ENCODE measurements at regions not wholly inside any gene's neighbourhood (a gene's known extent, or its start where the extent isn't known, plus 50 kb on each side); places are given as distances from the start of the nearest gene placed in this dataset.
A peak's percentile ranks its signal among the peaks of the same experiment; 100 is the strongest.
"Not testable (repeated sequence)": the region's sequence is repeated elsewhere in the genome, so short reads cannot be mapped to it uniquely, and the experiment has no call there.

- Mint-ChIP-seq H3K9me3 (peaks cover 2% of the 10 kb centered on the region), H3K36me3 (ENCODE audit: low read depth) (no peaks in the 10 kb centered on the region), H3K4me3 (peak overlapping the region; percentile 94), H3K4me1 (ENCODE audit: low read depth) (peaks cover 6% of the 10 kb centered on the region), H3K27me3 (peaks cover 10% of the 10 kb centered on the region), H3K27ac (no peak overlapping the region)
- peaks cover 0 to 4% of the 10 kb centered on the region in 2 experiments for H3K9me3 ChIP-seq (ENCODE audit: control insufficient read depth in 1 of 2, insufficient read depth in 1 of 2, low read length in 2 of 2)
- H3K36me3 ChIP-seq (ENCODE audit: insufficient read depth, low read length), result no peaks in the 10 kb centered on the region
- peak overlapping the region; percentile 63 for H3K4me3 ChIP-seq (ENCODE audit: low read length)
- ChIA-PET POLR2A (interaction anchor here (1.1 kb wide), 1 partner anchor 16 kb away, joined by 3 read pairs; no protein-coding TSS in a partner anchor), CTCF (interaction anchor here (0.6 kb wide), 1 partner anchor 30 kb away, joined by 3 read pairs; no protein-coding TSS in a partner anchor)
- intact Hi-C loops (cut with DNase I, micrococcal nuclease), result no loop called here
- H3K4me1 ChIP-seq (ENCODE audit: insufficient read depth, low read length), result peaks cover 14% of the 10 kb centered on the region
- no peak for DNase-seq
- peaks cover 0 to 3% of the 10 kb centered on the region in 2 experiments for H3K27me3 ChIP-seq (ENCODE audit: control insufficient read depth in 1 of 2, insufficient read depth in 2 of 2, low read length in 2 of 2)
- no peak for ATAC-seq (ENCODE audit: poor library complexity)
- no peak for TF ChIP-seq CTCF (IDR thresholded peaks at IDR 0.05)
- H3K27ac ChIP-seq (ENCODE audit: low read depth in 1 of 2, low read length in 2 of 2), result no peak overlapping the region
Observed at GRCh38 chr6:13874191-13874549, 50.6 kb upstream of the RNF182 start.

GRCh38 chr6:13873288-13874190 lies 51.2 kb upstream of the RNF182 start:
- Histone ChIP-seq H3K36me3 (ENCODE audit: insufficient read depth, low read length) (no peaks in the 10 kb centered on the region), H3K4me3 (ENCODE audit: low read length) (peak overlapping the region; percentile 63), H3K9me3 (ENCODE audit: control insufficient read depth in 1 of 2, insufficient read depth in 1 of 2, low read length in 2 of 2) (peaks cover 0 to 4% of the 10 kb centered on the region in 2 experiments), H3K4me1 (ENCODE audit: insufficient read depth, low read length) (peaks cover 14% of the 10 kb centered on the region), H3K27ac (ENCODE audit: low read depth in 1 of 2, low read length in 2 of 2) (no peak overlapping the region), H3K27me3 (ENCODE audit: control insufficient read depth in 1 of 2, insufficient read depth in 2 of 2, low read length in 2 of 2) (peaks cover 0 to 3% of the 10 kb centered on the region in 2 experiments)
- peak overlapping the region; percentile 94 for H3K4me3 Mint-ChIP-seq
- ChIA-PET POLR2A (interaction anchor here (1.1 kb wide), 1 partner anchor 15 kb away, joined by 3 read pairs; no protein-coding TSS in a partner anchor), CTCF (interaction anchor here (0.7 kb wide), 1 partner anchor 193 kb away, joined by 3 read pairs; no protein-coding TSS in a partner anchor)
- H3K27me3 Mint-ChIP-seq, result peaks cover 10% of the 10 kb centered on the region
- ATAC-seq (ENCODE audit: poor library complexity), result peak; percentile 73
- peak; percentile 47 to 81 (median 66) for DNase-seq
- no peak overlapping the region for H3K27ac Mint-ChIP-seq
- TF ChIP-seq CTCF (IDR thresholded peaks at IDR 0.05), result peak; percentile 70
- H3K36me3 Mint-ChIP-seq (ENCODE audit: low read depth), result no peaks in the 10 kb centered on the region
- H3K4me1 Mint-ChIP-seq (ENCODE audit: low read depth), result peaks cover 6% of the 10 kb centered on the region
- H3K9me3 Mint-ChIP-seq, result peaks cover 2% of the 10 kb centered on the region
- intact Hi-C loops (cut with DNase I, micrococcal nuclease), result no loop called here

DNA sequence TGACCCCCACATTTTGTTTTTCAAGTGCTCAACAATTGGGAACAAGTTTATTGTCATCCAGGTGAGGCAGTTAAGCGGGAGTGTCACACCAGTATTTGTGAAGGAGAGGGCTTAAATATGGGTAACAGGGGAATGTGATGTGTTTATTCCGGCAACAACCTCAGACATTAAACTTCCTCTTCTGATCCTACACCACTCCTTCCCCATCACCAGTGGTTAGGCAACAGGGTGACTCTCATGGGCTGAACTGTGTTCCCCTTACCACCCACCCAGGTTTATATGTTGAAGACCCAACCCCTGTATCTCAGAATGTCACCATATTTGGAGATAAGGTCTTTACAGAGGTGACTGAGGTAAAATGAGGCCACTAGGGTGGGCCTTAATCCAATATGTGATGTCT lies 52.1 kb upstream of the RNF182 start:
- Histone ChIP-seq H3K9me3 (ENCODE audit: control insufficient read depth in 1 of 2, insufficient read depth in 1 of 2, low read length in 2 of 2) (no peaks in the 10 kb centered on the region), H3K36me3 (ENCODE audit: insufficient read depth, low read length) (no peaks in the 10 kb centered on the region), H3K4me1 (ENCODE audit: insufficient read depth, low read length) (peaks cover 14% of the 10 kb centered on the region), H3K4me3 (ENCODE audit: low read length) (no peak overlapping the region), H3K27ac (ENCODE audit: low read depth in 1 of 2, low read length in 2 of 2) (no peak overlapping the region), H3K27me3 (ENCODE audit: control insufficient read depth in 1 of 2, insufficient read depth in 2 of 2, low read length in 2 of 2) (peaks cover 0 to 3% of the 10 kb centered on the region in 2 experiments)
- no peak for TF ChIP-seq CTCF (IDR thresholded peaks at IDR 0.05)
- Mint-ChIP-seq H3K4me3 (peak overlapping the region; percentile 94), H3K4me1 (ENCODE audit: low read depth) (peaks cover 6% of the 10 kb centered on the region), H3K27me3 (peaks cover 13% of the 10 kb centered on the region), H3K36me3 (ENCODE audit: low read depth) (no peaks in the 10 kb centered on the region), H3K9me3 (no peaks in the 10 kb centered on the region), H3K27ac (no peak overlapping the region)
- ATAC-seq (ENCODE audit: poor library complexity) (no peak), DNase-seq (peak in 3 of 14 experiments; percentile 8 to 34 (median 16))
- CTCF ChIA-PET, result interaction anchor here (0.7 kb wide), 1 partner anchor 193 kb away, joined by 3 read pairs; no protein-coding TSS in a partner anchor
- POLR2A ChIA-PET, result no interaction called here
- intact Hi-C loops (cut with DNase I, micrococcal nuclease), result no loop called here

GRCh38 chr6:13872006-13872405 lies 52.7 kb upstream of the RNF182 start:
- H3K9me3 ChIP-seq (ENCODE audit: control insufficient read depth in 1 of 2, insufficient read depth in 1 of 2, low read length in 2 of 2); H3K4me3 ChIP-seq (ENCODE audit: low read length); H3K4me1 Mint-ChIP-seq (ENCODE audit: low read depth); ATAC-seq (ENCODE audit: poor library complexity); H3K27ac Mint-ChIP-seq; H3K9me3 Mint-ChIP-seq; H3K27me3 ChIP-seq (ENCODE audit: control insufficient read depth in 1 of 2, insufficient read depth in 2 of 2, low read length in 2 of 2); H3K36me3 ChIP-seq (ENCODE audit: insufficient read depth, low read length); DNase-seq; intact Hi-C loops (cut with DNase I, micrococcal nuclease); POLR2A ChIA-PET; H3K27ac ChIP-seq (ENCODE audit: low read depth in 1 of 2, low read length in 2 of 2); H3K4me3 Mint-ChIP-seq; H3K36me3 Mint-ChIP-seq (ENCODE audit: low read depth); CTCF ChIA-PET: not testable (repeated sequence)
- peaks cover 17% of the 10 kb centered on the region for H3K27me3 Mint-ChIP-seq
- peaks cover 14% of the 10 kb centered on the region for H3K4me1 ChIP-seq (ENCODE audit: insufficient read depth, low read length)
